Skeletal muscle satellite cell (primary cell): ENCODE measurements at regions not wholly inside any gene's neighbourhood (a gene's known extent, or its start where the extent isn't known, plus 50 kb on each side); places are given as distances from the start of the nearest gene placed in this dataset.
"Not testable (repeated sequence)": the region's sequence is repeated elsewhere in the genome, so short reads cannot be mapped to it uniquely, and the experiment has no call there.

Experiments used
- H3K27me3 ChIP-seq: 2 replicates; pipeline ENCODE4 v1.7.0; 2013; ENCODE audit warnings: low read length; ENCODE audit not compliant: control insufficient read depth, insufficient read depth
- H3K36me3 ChIP-seq: 2 replicates; pipeline ENCODE4 v1.7.0; 2013; ENCODE audit warnings: mild to moderate bottlenecking, control low read depth, low read length; ENCODE audit not compliant: insufficient read depth
- H3K4me1 ChIP-seq: 2 replicates; pipeline ENCODE4 v1.7.0; 2013; ENCODE audit warnings: low read length; ENCODE audit not compliant: control insufficient read depth, insufficient read depth
- H3K4me2 ChIP-seq: 2 replicates; pipeline ENCODE4 v1.7.0; 2013; ENCODE audit warnings: mild to moderate bottlenecking, low read length
- H3K4me3 ChIP-seq: 2 replicates; pipeline ENCODE4 v1.7.0; 2013; ENCODE audit warnings: low read length
- H3K9ac ChIP-seq: 2 replicates; pipeline ENCODE4 v1.7.0; 2013; ENCODE audit warnings: mild to moderate bottlenecking, low read depth, low read length, moderate library complexity
- H3K9me3 ChIP-seq: replicated peaks from 2 replicates; pipeline ENCODE4 v1.7.0; 2013; ENCODE audit warnings: mild to moderate bottlenecking, control low read depth, low read length

- not testable (repeated sequence) for H3K4me1 ChIP-seq, H3K9me3 ChIP-seq, H3K9ac ChIP-seq, H3K4me3 ChIP-seq, H3K36me3 ChIP-seq, H3K4me2 ChIP-seq
- H3K27me3 ChIP-seq, result peaks cover 16% of the 10 kb centered on the region
Measured at GRCh38 chr22:22052548-22053139, 70.1 kb upstream of the TOP3B start.

DNA sequence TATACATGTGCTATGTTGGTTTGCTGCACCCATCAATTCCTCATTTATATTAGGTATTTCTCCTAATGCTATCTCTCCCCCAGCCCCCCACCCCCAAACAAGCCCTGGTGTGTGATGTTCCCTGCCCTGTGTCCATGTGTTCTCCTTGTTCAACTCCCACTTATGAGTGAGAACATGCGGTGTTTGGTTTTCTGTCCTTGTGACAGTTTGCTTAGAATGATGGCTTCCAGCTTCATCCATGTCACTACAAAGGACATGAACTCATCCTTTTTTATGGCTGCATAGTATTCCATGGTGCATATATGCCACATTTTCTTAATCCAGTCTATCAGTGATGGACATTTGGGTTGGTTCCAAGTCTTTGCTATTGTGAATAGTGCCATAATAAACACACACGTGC lies 68.4 kb upstream of the TOP3B start:
- H3K4me1 ChIP-seq, H3K4me2 ChIP-seq, H3K9ac ChIP-seq, H3K4me3 ChIP-seq, H3K36me3 ChIP-seq, H3K9me3 ChIP-seq: not testable (repeated sequence)
- H3K27me3 ChIP-seq, result peaks cover 25% of the 10 kb centered on the region

DNA sequence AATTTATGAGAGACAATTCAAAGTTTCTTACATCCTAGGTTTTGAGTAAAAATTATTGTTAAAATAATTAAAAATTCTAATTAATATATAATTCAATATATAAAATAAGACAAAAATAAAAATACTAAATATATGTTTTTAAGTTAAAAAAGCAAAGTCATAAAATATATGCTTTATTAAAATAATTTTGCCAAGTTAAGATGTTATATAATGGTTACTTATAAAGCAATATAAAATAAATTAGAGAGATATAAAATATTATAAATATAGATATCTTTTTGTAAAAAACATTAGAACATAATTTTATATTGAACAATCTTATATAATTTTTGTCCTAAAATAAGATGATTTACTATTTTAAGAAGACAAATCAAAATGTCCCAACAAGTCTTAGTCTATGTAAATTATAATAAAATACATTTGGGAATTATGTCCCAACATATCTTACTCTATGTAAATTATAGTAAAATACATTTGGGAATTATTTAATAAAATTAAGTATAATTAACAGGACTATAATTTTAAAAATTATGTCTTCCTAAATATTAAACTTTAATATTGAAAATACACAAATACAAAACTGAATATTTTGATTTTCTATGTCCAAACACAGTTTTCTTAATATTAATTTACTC lies 67.7 kb upstream of the TOP3B start:
- H3K27me3 ChIP-seq, result peaks cover 31% of the 10 kb centered on the region
- H3K36me3 ChIP-seq, result no peaks in the 10 kb centered on the region
- no peaks in the 10 kb centered on the region for H3K9me3 ChIP-seq
- no peak overlapping the region for H3K4me2 ChIP-seq
- no peaks in the 10 kb centered on the region for H3K4me1 ChIP-seq
- H3K9ac ChIP-seq, result no peak overlapping the region
- no peak overlapping the region for H3K4me3 ChIP-seq

GRCh38 chr22:22049684-22050083 lies 67.1 kb upstream of the TOP3B start:
- Histone ChIP-seq H3K9ac (no peak overlapping the region), H3K4me2 (no peak overlapping the region), H3K9me3 (no peaks in the 10 kb centered on the region), H3K4me1 (no peaks in the 10 kb centered on the region), H3K27me3 (peaks cover 34% of the 10 kb centered on the region), H3K36me3 (no peaks in the 10 kb centered on the region), H3K4me3 (no peak overlapping the region)

GRCh38 chr22:22048981-22049531 lies 66.5 kb upstream of the TOP3B start:
- Histone ChIP-seq H3K9ac (no peak overlapping the region), H3K4me3 (no peak overlapping the region), H3K4me2 (no peak overlapping the region), H3K27me3 (peaks cover 40% of the 10 kb centered on the region), H3K9me3 (no peaks in the 10 kb centered on the region), H3K36me3 (no peaks in the 10 kb centered on the region), H3K4me1 (no peaks in the 10 kb centered on the region)

- Histone ChIP-seq H3K36me3 (no peaks in the 10 kb centered on the region), H3K9ac (no peak overlapping the region), H3K9me3 (no peaks in the 10 kb centered on the region), H3K4me2 (no peak overlapping the region), H3K27me3 (peaks cover 46% of the 10 kb centered on the region), H3K4me1 (no peaks in the 10 kb centered on the region), H3K4me3 (no peak overlapping the region)
Measured at GRCh38 chr22:22048318-22048942, 65.8 kb upstream of the TOP3B start.

GRCh38 chr22:22047776-22048175 lies 65.2 kb upstream of the TOP3B start:
- Histone ChIP-seq H3K36me3 (no peaks in the 10 kb centered on the region), H3K9me3 (no peaks in the 10 kb centered on the region), H3K4me3 (no peak overlapping the region), H3K27me3 (peaks cover 53% of the 10 kb centered on the region), H3K4me2 (no peak overlapping the region), H3K9ac (no peak overlapping the region), H3K4me1 (no peaks in the 10 kb centered on the region)

- no peaks in the 10 kb centered on the region for H3K36me3 ChIP-seq
- no peak overlapping the region for H3K4me3 ChIP-seq
- no peaks in the 10 kb centered on the region for H3K9me3 ChIP-seq
- H3K9ac ChIP-seq, result no peak overlapping the region
- peaks cover 54% of the 10 kb centered on the region for H3K27me3 ChIP-seq
- no peak overlapping the region for H3K4me2 ChIP-seq
- H3K4me1 ChIP-seq, result no peaks in the 10 kb centered on the region
Measured at GRCh38 chr22:22047266-22047665, 64.7 kb upstream of the TOP3B start.

DNA sequence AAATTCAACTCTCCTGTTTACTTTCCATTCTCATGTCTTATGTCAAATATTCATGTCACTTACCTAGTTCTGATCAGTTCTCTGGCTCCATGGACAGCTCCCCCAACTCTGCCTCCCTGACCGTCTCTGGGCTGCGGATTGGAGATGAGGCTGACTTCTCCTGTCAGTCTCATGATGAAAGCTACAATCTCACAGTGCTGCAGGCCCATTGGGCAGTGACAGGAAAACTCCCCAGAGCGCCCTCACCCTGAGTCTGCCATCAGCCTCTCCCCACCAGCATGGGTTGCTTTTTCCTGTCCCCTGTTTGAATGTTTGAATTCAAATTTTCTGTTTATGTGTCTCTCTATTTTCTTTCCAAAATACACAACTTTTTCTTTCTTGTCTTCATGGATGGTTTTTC lies 63.8 kb upstream of the TOP3B start:
- no peaks in the 10 kb centered on the region for H3K4me1 ChIP-seq
- no peak overlapping the region for H3K4me3 ChIP-seq
- peaks cover 62% of the 10 kb centered on the region for H3K27me3 ChIP-seq
- H3K4me2 ChIP-seq, result no peak overlapping the region
- H3K9me3 ChIP-seq, result no peaks in the 10 kb centered on the region
- H3K9ac ChIP-seq, result no peak overlapping the region
- no peaks in the 10 kb centered on the region for H3K36me3 ChIP-seq

DNA sequence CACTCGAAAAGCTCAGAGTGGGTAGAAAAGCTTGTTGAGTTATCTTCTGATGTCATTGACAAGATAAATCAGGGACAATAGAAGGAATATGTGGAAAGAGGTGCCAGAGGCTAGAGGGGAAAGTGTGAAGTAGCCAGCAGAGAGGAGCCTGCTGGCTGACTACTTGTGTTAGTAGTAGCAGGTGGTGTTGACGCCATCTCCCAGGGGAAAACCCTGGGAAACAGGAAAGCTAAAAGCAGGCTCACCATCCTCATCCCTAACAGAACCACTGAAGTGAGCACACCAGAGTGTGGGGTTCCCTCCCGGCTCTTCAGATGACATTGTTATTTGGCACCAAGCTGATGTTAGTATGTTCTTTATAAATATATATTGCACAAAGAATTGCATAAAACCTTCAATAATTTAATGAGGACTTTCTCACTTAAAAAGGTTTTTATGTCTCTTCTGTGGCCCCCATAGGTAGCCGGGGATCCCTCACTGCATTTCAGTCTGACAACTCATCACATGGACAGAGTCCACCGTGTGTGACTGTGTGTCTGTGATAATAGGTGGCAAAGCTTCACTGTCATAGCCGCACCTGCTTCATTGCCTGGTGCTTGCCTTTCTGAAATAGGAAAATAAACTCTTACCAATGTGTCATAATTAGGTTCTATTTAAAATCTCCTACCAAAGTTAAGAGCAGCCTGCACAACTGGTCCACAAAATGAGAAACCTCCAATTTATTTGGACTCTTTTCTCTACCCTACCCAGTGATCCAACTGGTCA lies 63.2 kb upstream of the TOP3B start:
- no peak overlapping the region for H3K9ac ChIP-seq
- no peaks in the 10 kb centered on the region for H3K36me3 ChIP-seq
- no peak overlapping the region for H3K4me2 ChIP-seq
- H3K4me1 ChIP-seq, result no peaks in the 10 kb centered on the region
- no peaks in the 10 kb centered on the region for H3K9me3 ChIP-seq
- no peak overlapping the region for H3K4me3 ChIP-seq
- peaks cover 67% of the 10 kb centered on the region for H3K27me3 ChIP-seq

GRCh38 chr22:22044153-22044552 lies 61.6 kb upstream of the TOP3B start:
- Histone ChIP-seq H3K4me2 (no peak overlapping the region), H3K9me3 (no peaks in the 10 kb centered on the region), H3K36me3 (no peaks in the 10 kb centered on the region), H3K9ac (no peak overlapping the region), H3K4me3 (no peak overlapping the region), H3K27me3 (peaks cover 78% of the 10 kb centered on the region), H3K4me1 (no peaks in the 10 kb centered on the region)
